ENCODE measurements at regions not wholly inside any gene's neighbourhood (a gene's known extent, or its start where the extent isn't known, plus 50 kb on each side); places are given as distances from the start of the nearest gene placed in this dataset.

DNA sequence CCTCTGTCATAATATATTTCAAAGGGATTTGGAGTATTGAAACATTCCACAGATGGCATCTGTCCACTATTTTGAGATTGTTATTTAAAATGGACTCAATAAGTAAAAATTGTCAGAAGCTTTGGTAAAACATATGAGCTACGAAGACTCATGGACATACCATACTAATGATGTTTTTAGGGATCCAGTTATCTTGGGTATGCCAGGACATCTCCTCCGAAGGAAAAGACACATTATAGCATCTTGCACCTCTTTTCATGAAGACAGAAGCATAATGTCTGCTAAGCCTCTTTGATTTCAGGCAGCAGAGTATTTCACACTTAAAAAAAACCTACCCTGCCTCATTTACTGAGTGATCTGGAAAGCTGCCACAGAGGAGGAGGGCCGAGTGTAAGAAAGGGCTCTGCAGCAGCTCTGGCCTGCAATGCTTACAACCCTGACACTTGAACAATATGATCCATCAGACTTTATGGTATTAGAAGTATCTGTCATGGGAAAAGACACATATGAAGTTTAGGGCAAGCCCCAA, 284.8 kb downstream of the TUSC7 start:
- Mint-ChIP-seq H3K36me3 (ENCODE audit: low read depth, unreplicated experiment) (no peaks in the 10 kb centered on the region), H3K27me3 (ENCODE audit: unreplicated experiment) (peaks cover 2% of the 10 kb centered on the region), H3K9me3 (ENCODE audit: unreplicated experiment) (no peaks in the 10 kb centered on the region), H3K4me1 (ENCODE audit: unreplicated experiment) (no peaks in the 10 kb centered on the region), H3K27ac (ENCODE audit: unreplicated experiment) (no peak overlapping the region), H3K4me3 (ENCODE audit: unreplicated experiment) (no peak overlapping the region)
- TF ChIP-seq, protein P1, sequence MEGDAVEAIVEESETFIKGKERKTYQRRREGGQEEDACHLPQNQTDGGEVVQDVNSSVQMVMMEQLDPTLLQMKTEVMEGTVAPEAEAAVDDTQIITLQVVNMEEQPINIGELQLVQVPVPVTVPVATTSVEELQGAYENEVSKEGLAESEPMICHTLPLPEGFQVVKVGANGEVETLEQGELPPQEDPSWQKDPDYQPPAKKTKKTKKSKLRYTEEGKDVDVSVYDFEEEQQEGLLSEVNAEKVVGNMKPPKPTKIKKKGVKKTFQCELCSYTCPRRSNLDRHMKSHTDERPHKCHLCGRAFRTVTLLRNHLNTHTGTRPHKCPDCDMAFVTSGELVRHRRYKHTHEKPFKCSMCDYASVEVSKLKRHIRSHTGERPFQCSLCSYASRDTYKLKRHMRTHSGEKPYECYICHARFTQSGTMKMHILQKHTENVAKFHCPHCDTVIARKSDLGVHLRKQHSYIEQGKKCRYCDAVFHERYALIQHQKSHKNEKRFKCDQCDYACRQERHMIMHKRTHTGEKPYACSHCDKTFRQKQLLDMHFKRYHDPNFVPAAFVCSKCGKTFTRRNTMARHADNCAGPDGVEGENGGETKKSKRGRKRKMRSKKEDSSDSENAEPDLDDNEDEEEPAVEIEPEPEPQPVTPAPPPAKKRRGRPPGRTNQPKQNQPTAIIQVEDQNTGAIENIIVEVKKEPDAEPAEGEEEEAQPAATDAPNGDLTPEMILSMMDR (IDR thresholded peaks at IDR 0.05; ENCODE audit: unreplicated experiment): no peak
- DNase-seq (ENCODE audit: low spot score): no peak

DNA sequence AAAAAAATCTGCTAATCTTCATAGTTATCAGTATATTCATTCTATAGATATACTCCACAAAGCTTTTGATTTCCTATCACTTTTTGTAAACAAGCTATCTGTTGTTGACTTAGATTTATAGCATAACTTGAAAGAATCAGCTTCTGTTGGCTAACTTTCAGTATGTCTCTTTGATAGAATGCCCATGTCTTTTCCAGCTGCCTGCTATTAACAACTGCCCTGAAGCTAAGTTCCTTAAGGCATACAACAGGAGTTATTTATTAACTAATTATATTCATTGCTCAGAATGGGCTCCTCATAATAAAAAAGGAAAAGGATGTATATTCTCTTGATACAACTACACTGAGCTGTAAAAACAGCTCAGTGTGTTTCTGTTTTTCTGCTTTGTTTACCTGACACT, 293.9 kb downstream of the TUSC7 start:
- DNase-seq (ENCODE audit: low spot score): no peak
- Mint-ChIP-seq H3K9me3 (ENCODE audit: unreplicated experiment) (no peaks in the 10 kb centered on the region), H3K36me3 (ENCODE audit: low read depth, unreplicated experiment) (no peaks in the 10 kb centered on the region), H3K27ac (ENCODE audit: unreplicated experiment) (no peak overlapping the region), H3K27me3 (ENCODE audit: unreplicated experiment) (no peaks in the 10 kb centered on the region), H3K4me1 (ENCODE audit: unreplicated experiment) (no peaks in the 10 kb centered on the region), H3K4me3 (ENCODE audit: unreplicated experiment) (no peak overlapping the region)
- TF ChIP-seq, protein P1 (IDR thresholded peaks at IDR 0.05; ENCODE audit: unreplicated experiment): no peak

DNA sequence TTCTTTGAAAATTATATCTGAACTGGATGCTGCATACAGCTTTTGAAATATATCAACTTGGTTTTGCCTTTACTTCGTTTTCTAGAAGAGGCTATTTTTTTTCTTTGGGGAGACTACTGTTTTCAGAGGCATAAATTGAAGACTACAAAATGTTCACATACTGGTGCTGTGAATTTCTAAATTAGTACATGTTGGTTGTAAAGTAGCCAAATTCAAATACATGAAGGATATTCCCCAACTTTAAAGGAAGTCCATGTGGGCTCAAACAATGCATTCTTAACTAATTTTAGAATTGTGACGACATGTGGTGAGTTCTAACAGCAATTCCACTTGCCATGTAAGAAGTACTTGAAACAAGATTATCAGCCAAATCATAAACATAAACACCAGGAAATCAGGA, 295.7 kb downstream of the TUSC7 start:
- Mint-ChIP-seq H3K36me3 (ENCODE audit: low read depth, unreplicated experiment) (no peaks in the 10 kb centered on the region), H3K4me1 (ENCODE audit: unreplicated experiment) (no peaks in the 10 kb centered on the region), H3K9me3 (ENCODE audit: unreplicated experiment) (no peaks in the 10 kb centered on the region), H3K4me3 (ENCODE audit: unreplicated experiment) (no peak overlapping the region), H3K27ac (ENCODE audit: unreplicated experiment) (no peak overlapping the region), H3K27me3 (ENCODE audit: unreplicated experiment) (no peaks in the 10 kb centered on the region)
- TF ChIP-seq, protein P1 (IDR thresholded peaks at IDR 0.05; ENCODE audit: unreplicated experiment): no peak
- DNase-seq (ENCODE audit: low spot score): no peak

DNA sequence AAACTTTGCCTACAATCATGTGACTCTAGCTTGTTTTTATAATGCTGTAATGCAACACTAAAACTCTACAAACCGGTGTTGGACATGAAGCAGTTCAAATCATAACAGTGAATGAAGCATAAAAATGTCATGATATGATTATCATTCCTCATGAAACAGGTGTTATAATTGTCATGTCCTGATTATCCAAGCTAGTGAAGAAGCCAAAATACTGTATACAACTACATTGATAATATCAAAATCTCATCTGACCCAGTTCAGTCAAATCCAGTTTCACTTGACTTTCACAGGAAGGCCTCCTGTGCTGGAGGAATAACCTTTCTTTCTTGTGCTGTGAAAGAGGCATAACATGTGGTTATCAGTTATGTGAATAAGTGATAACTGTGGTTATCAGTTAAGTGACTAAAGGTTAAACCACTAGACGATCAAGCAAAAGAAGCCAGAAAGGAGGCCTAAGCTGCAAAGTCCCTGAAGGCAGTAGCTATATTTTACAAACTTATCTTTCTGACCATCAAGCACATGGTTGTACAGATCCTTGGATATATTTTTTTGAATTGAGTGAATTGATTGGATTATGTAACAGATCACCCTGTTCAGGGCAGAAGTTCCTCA, 296.4 kb downstream of the TUSC7 start:
- Mint-ChIP-seq H3K9me3 (ENCODE audit: unreplicated experiment) (no peaks in the 10 kb centered on the region), H3K4me3 (ENCODE audit: unreplicated experiment) (no peak overlapping the region), H3K36me3 (ENCODE audit: low read depth, unreplicated experiment) (no peaks in the 10 kb centered on the region), H3K27me3 (ENCODE audit: unreplicated experiment) (no peaks in the 10 kb centered on the region), H3K4me1 (ENCODE audit: unreplicated experiment) (no peaks in the 10 kb centered on the region), H3K27ac (ENCODE audit: unreplicated experiment) (no peak overlapping the region)
- TF ChIP-seq, protein P1 (IDR thresholded peaks at IDR 0.05; ENCODE audit: unreplicated experiment): no peak
- no peak for DNase-seq (ENCODE audit: low spot score)

DNA sequence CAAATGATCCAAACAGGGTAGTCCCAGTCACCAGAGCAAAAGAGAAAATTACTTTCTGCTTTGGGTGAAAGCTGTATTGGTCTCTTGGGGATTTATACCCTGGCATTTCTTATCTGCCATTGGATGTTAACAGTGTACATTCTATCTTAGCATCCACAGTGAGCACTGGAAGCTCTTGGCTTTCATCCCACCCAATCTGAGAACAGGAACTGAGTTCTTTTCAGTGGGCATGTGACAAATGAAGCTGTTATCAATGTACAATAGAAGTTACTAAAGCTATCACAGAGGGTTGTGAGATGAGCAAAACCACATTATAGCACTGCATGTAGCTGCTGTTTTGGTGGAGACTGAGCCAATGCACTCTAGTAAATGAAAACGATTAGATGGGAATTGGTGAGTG, 300.7 kb downstream of the TUSC7 start:
- no peak for DNase-seq (ENCODE audit: low spot score)
- Mint-ChIP-seq H3K9me3 (ENCODE audit: unreplicated experiment) (no peaks in the 10 kb centered on the region), H3K27me3 (ENCODE audit: unreplicated experiment) (no peaks in the 10 kb centered on the region), H3K4me3 (ENCODE audit: unreplicated experiment) (no peak overlapping the region), H3K36me3 (ENCODE audit: low read depth, unreplicated experiment) (no peaks in the 10 kb centered on the region), H3K27ac (ENCODE audit: unreplicated experiment) (no peak overlapping the region), H3K4me1 (ENCODE audit: unreplicated experiment) (peaks cover 5% of the 10 kb centered on the region)
- TF ChIP-seq, protein P1 (IDR thresholded peaks at IDR 0.05; ENCODE audit: unreplicated experiment): no peak
